WTC11 (cell line): ENCODE measurements at regions not wholly inside any gene's neighbourhood (a gene's known extent, or its start where the extent isn't known, plus 50 kb on each side); places are given as distances from the start of the nearest gene placed in this dataset.
"Not testable (repeated sequence)": the region's sequence is repeated elsewhere in the genome, so short reads cannot be mapped to it uniquely, and the experiment has no call there.

Experiments used
- ATAC-seq: fragments of 200-7000 bp; cut with Tn5 transposase; 2 replicates; pipeline ENCODE4 v1.10.0; 2021; ENCODE audit warnings: mild to moderate bottlenecking, moderate library complexity
- CTCF ChIA-PET: fragments of 300-600 bp; sonication (Branson Sonifier 250); formaldehyde crosslinking; loops from one replicate; lab custom pipeline; 2021; ENCODE audit warnings: antibody characterized with exemption; lab: Charles Lee
- POLR2A ChIA-PET: fragments of 350-600 bp; sonication (Branson Sonifier 250); formaldehyde crosslinking; loops from one replicate; lab custom pipeline; 2021; ENCODE audit warnings: antibody characterized with exemption; lab: Charles Lee
- DNase-seq: peaks from one replicate; pipeline ENCODE4 v3.0.0; 2021; ENCODE audit warnings: low spot score
- H3K27ac Mint-ChIP-seq: 2 replicates; pipeline ENCODE4 v1.8.0; 2021; ENCODE audit warnings: mixed read lengths
- H3K27me3 Mint-ChIP-seq: 2 replicates; pipeline ENCODE4 v1.8.0; 2021; ENCODE audit warnings: low read depth, mild to moderate bottlenecking, moderate library complexity, mixed read lengths
- H3K36me3 Mint-ChIP-seq: 2 replicates; pipeline ENCODE4 v1.8.0; 2021; ENCODE audit warnings: mixed read lengths
- H3K4me1 Mint-ChIP-seq: 2 replicates; pipeline ENCODE4 v1.8.0; 2022; ENCODE audit warnings: mixed read lengths
- H3K4me3 Mint-ChIP-seq: 2 replicates; pipeline ENCODE4 v1.8.0; 2021; ENCODE audit warnings: mild to moderate bottlenecking, moderate library complexity, mixed read lengths
- H3K9me3 Mint-ChIP-seq: 2 replicates; pipeline ENCODE4 v1.8.0; 2021; ENCODE audit warnings: mixed read lengths
- AR ChIP-seq: fragments of 250-450 bp; sonication (Bioruptor Pico); IDR thresholded peaks from 2 replicates; pipeline ENCODE4 v1.9.0; 2021; ENCODE audit warnings: mild to moderate bottlenecking
- ARID4B ChIP-seq: sonication (generic); formaldehyde crosslinking; IDR thresholded peaks from 2 replicates; pipeline ENCODE4 v1.8.0; 2023; ENCODE audit warnings: missing genetic modification reagents, mild to moderate bottlenecking, borderline replicate concordance
- CTCF ChIP-seq: fragments of 200-600 bp; IDR thresholded peaks from 2 replicates; pipeline ENCODE4 v1.8.0; 2022; ENCODE audit warnings: antibody characterized with exemption
- ELF4 ChIP-seq: sonication (generic); formaldehyde crosslinking; IDR thresholded peaks from 2 replicates; pipeline ENCODE4 v1.8.1; 2022; ENCODE audit warnings: low read depth, mild to moderate bottlenecking, moderate library complexity, missing genetic modification reagents
- EMX1 ChIP-seq: fragments of 250-450 bp; sonication (Bioruptor Pico); IDR thresholded peaks from 2 replicates; pipeline ENCODE4 v1.8.0; 2021; ENCODE audit warnings: mild to moderate bottlenecking
- ESRRA ChIP-seq: sonication (generic); formaldehyde crosslinking; IDR thresholded peaks from 2 replicates; pipeline ENCODE4 v1.8.1; 2022; ENCODE audit warnings: mild to moderate bottlenecking, missing genetic modification reagents, borderline replicate concordance
- FOXP1 ChIP-seq: sonication (generic); formaldehyde crosslinking; IDR thresholded peaks from 2 replicates; pipeline ENCODE4 v1.8.0; 2022; ENCODE audit warnings: missing genetic modification reagents, mild to moderate bottlenecking, moderate library complexity, borderline replicate concordance
- HMGXB4 ChIP-seq: sonication (generic); formaldehyde crosslinking; IDR thresholded peaks from 2 replicates; pipeline ENCODE4 v1.8.1; 2023; ENCODE audit warnings: mild to moderate bottlenecking, moderate library complexity, missing genetic modification reagents
- NFATC4 ChIP-seq: fragments of 250-450 bp; sonication (Bioruptor Pico); IDR thresholded peaks from 2 replicates; pipeline ENCODE4 v1.9.0; 2021; ENCODE audit warnings: mild to moderate bottlenecking
- NR2C2 ChIP-seq: sonication (generic); formaldehyde crosslinking; IDR thresholded peaks from 2 replicates; pipeline ENCODE4 v1.8.0; 2022; ENCODE audit warnings: mild to moderate bottlenecking, missing genetic modification reagents
- OVOL2 ChIP-seq: fragments of 250-450 bp; sonication (Bioruptor Pico); IDR thresholded peaks from 2 replicates; pipeline ENCODE4 v1.9.0; 2021; ENCODE audit warnings: mild to moderate bottlenecking, borderline replicate concordance
- PREB ChIP-seq: sonication (generic); formaldehyde crosslinking; IDR thresholded peaks from 2 replicates; pipeline ENCODE4 v1.8.1; 2022; ENCODE audit warnings: mild to moderate bottlenecking, missing genetic modification reagents, moderate library complexity, borderline replicate concordance
- PRRX2 ChIP-seq: fragments of 250-450 bp; sonication (Bioruptor Pico); IDR thresholded peaks from 2 replicates; pipeline ENCODE4 v1.8.0; 2021; ENCODE audit warnings: mild to moderate bottlenecking
- TP53 ChIP-seq: sonication (generic); formaldehyde crosslinking; IDR thresholded peaks from 2 replicates; pipeline ENCODE4 v1.8.1; 2023; ENCODE audit warnings: mild to moderate bottlenecking, missing genetic modification reagents
- USF1 ChIP-seq: sonication (generic); formaldehyde crosslinking; IDR thresholded peaks from 2 replicates; pipeline ENCODE4 v1.8.0; 2022; ENCODE audit warnings: mild to moderate bottlenecking, missing genetic modification reagents
- ZBTB43 ChIP-seq: sonication (generic); formaldehyde crosslinking; IDR thresholded peaks from 2 replicates; pipeline ENCODE4 v1.8.1; 2023; ENCODE audit warnings: mild to moderate bottlenecking, missing genetic modification reagents
- ZNF396 ChIP-seq: fragments of 250-450 bp; sonication (Bioruptor Pico); IDR thresholded peaks from 2 replicates; pipeline ENCODE4 v1.8.0; 2021; ENCODE audit warnings: mild to moderate bottlenecking, moderate library complexity, borderline replicate concordance
- ZNF416 ChIP-seq: fragments of 250-450 bp; sonication (Bioruptor Pico); IDR thresholded peaks from 2 replicates; pipeline ENCODE4 v1.9.0; 2021; ENCODE audit warnings: mild to moderate bottlenecking, inconsistent platforms

GRCh38 chr3:185306286-185306685 is 52.4 kb upstream of the EHHADH start:
- H3K4me1 Mint-ChIP-seq, H3K27ac Mint-ChIP-seq, H3K27me3 Mint-ChIP-seq, POLR2A ChIA-PET, H3K4me3 Mint-ChIP-seq, DNase-seq, ATAC-seq: not testable (repeated sequence)
- peaks cover 43% of the 10 kb centered on the region for H3K9me3 Mint-ChIP-seq
- CTCF ChIA-PET, result interaction anchor here (2.9 kb wide), 1 partner anchor 236 kb away, joined by 20 read pairs; no protein-coding TSS in a partner anchor
- peaks cover 41% of the 10 kb centered on the region for H3K36me3 Mint-ChIP-seq

- peaks cover 48% of the 10 kb centered on the region for H3K9me3 Mint-ChIP-seq
- no peak overlapping the region for H3K4me3 Mint-ChIP-seq
- CTCF ChIA-PET, result interaction anchor here (1.9 to 2.9 kb wide), 2 partner anchors 135 to 237 kb away, joined by 8 to 20 read pairs; no protein-coding TSS in a partner anchor
- H3K27ac Mint-ChIP-seq, result no peak overlapping the region
- no peak for TF ChIP-seq ZNF416 (CRISPR knock-in tag)
- no peak for TF ChIP-seq ARID4B (CRISPR knock-in tag)
- no peak for TF ChIP-seq NR2C2
- TF ChIP-seq OVOL2 (CRISPR knock-in tag), result no peak
- no peak for TF ChIP-seq FOXP1 (CRISPR knock-in tag)
- no peak for TF ChIP-seq EMX1 (CRISPR knock-in tag)
- no peak for TF ChIP-seq ELF4 (CRISPR knock-in tag)
- TF ChIP-seq PRRX2, result no peak
- no peak for TF ChIP-seq ZNF396 (CRISPR knock-in tag)
- no peak for TF ChIP-seq ZBTB43 (CRISPR knock-in tag)
- TF ChIP-seq USF1 (CRISPR knock-in tag), result no peak
- no peak for TF ChIP-seq ESRRA (CRISPR knock-in tag)
- TF ChIP-seq CTCF, result no peak
- TF ChIP-seq TP53 (CRISPR knock-in tag), result no peak
- no peak for TF ChIP-seq AR (CRISPR knock-in tag)
- no peak for TF ChIP-seq PREB (CRISPR knock-in tag)
- TF ChIP-seq NFATC4 (CRISPR knock-in tag), result no peak
- TF ChIP-seq HMGXB4 (CRISPR knock-in tag), result no peak
- TF ChIP-seq, all 79 proteins: peak for 0
- ATAC-seq (no peak), DNase-seq (no peak)
- POLR2A ChIA-PET, result no interaction called here
- H3K36me3 Mint-ChIP-seq, result peaks cover 41% of the 10 kb centered on the region
- H3K4me1 Mint-ChIP-seq, result 0 out of 2 replicates have a peak, but pooled peaks cover 3% of the 10 kb centered on the region
- H3K27me3 Mint-ChIP-seq, result peaks cover 4% of the 10 kb centered on the region; the same call in 1 of the 2 replicates
Observed at GRCh38 chr3:185306847-185307246, 53.0 kb upstream of the EHHADH start.
